ENCODE measurements at regions not wholly inside any gene's neighbourhood (a gene's known extent, or its start where the extent isn't known, plus 50 kb on each side); places are given as distances from the start of the nearest gene placed in this dataset.

GRCh38 chr2:64234150-64234549, 89.9 kb upstream of the PELI1 start:
- TF ChIP-seq CTCF (conservative IDR thresholded peaks at IDR 0.05; ENCODE audit: low read depth in 2 of 2) (no peak), REST (IDR thresholded peaks at IDR 0.05; ENCODE audit: unreplicated experiment) (no peak), POLR2AphosphoS5 (IDR thresholded peaks at IDR 0.05; ENCODE audit: low read depth) (no peak), EZH2 (IDR thresholded peaks at IDR 0.05; ENCODE audit: low read depth, unreplicated experiment) (no peak), CREB1 (CRISPR knock-in tag; IDR thresholded peaks at IDR 0.05; ENCODE audit: low read depth) (no peak), NANOG (IDR thresholded peaks at IDR 0.05; ENCODE audit: borderline replicate concordance) (no peak), EZH2phosphoT487 (IDR thresholded peaks at IDR 0.05; ENCODE audit: unreplicated experiment) (no peak), ETS1 (IDR thresholded peaks at IDR 0.05) (no peak), JUNB (IDR thresholded peaks at IDR 0.05; ENCODE audit: unreplicated experiment) (no peak)

All from GM23338 (cell line).